Skeletal muscle tissue (tissue), 3 donors: ENCODE measurements at regions not wholly inside any gene's neighbourhood (a gene's known extent, or its start where the extent isn't known, plus 50 kb on each side); places are given as distances from the start of the nearest gene placed in this dataset.

Experiments used
- H3K27ac ChIP-seq: one replicate; pipeline ENCODE4 v1.7.0; 2013; ENCODE audit warnings: mild to moderate bottlenecking, low read depth, low read length, inconsistent platforms
- H3K27me3 ChIP-seq, 3 donors: one replicate each; pipeline ENCODE4 v1.7.0; 2013; ENCODE audit warnings: low read length in 3 of 3; ENCODE audit not compliant: control insufficient read depth in 3 of 3, insufficient read depth in 3 of 3
- H3K36me3 ChIP-seq, 3 donors: one replicate each; pipeline ENCODE4 v1.7.0; 2013; ENCODE audit warnings: low read length in 3 of 3; ENCODE audit not compliant: control insufficient read depth in 3 of 3, insufficient read depth in 3 of 3
- H3K4me1 ChIP-seq, 3 donors: one replicate each; pipeline ENCODE4 v1.7.0; 2013; ENCODE audit warnings: low read length in 3 of 3, mild to moderate bottlenecking in 3 of 3; ENCODE audit not compliant: control insufficient read depth in 3 of 3, insufficient read depth in 3 of 3
- H3K4me3 ChIP-seq, 3 donors: one replicate each; pipeline ENCODE4 v1.7.0; 2013; ENCODE audit warnings: low read length in 3 of 3
- H3K9ac ChIP-seq, 3 donors: one replicate each; pipeline ENCODE4 v1.7.0; 2013; ENCODE audit warnings: low read length in 3 of 3, mild to moderate bottlenecking in 3 of 3, moderate library complexity in 2 of 3, low read depth in 1 of 3
- H3K9me3 ChIP-seq, 3 donors: one replicate each; pipeline ENCODE4 v1.7.0; 2013; ENCODE audit warnings: low read length in 3 of 3; ENCODE audit not compliant: control insufficient read depth in 3 of 3
- donor health status: Osteomylitis.

DNA sequence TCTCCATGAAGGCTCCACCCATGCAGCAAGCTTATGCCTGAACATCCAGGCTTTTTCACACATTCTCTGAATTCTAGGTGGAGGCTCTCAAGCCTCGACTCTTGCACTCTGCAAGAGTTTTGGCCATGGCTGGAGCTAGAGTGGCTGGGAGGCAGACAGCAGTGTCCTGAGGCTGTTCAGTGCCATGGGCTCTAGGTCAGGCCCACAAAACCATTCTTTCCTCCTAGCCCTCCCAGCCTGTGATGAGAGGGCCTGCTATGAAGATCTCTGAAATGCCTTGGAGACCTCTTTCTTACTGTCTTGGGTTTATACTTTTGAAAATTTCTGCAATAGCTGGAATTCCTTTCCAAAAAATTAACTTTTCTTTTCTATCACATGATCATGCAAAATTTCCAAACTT is 210.7 kb downstream of the RND3 start:
- Histone ChIP-seq H3K9me3 (peaks cover 0 to 1% (median 0%) of the 10 kb centered on the region in 3 donors), H3K27me3 (no peaks in the 10 kb centered on the region), H3K4me1 (peaks cover 0 to 4% (median under 1%) of the 10 kb centered on the region in 3 donors), H3K4me3 (no peak overlapping the region), H3K9ac (no peak overlapping the region), H3K27ac (no peak overlapping the region), H3K36me3 (no peaks in the 10 kb centered on the region)

DNA sequence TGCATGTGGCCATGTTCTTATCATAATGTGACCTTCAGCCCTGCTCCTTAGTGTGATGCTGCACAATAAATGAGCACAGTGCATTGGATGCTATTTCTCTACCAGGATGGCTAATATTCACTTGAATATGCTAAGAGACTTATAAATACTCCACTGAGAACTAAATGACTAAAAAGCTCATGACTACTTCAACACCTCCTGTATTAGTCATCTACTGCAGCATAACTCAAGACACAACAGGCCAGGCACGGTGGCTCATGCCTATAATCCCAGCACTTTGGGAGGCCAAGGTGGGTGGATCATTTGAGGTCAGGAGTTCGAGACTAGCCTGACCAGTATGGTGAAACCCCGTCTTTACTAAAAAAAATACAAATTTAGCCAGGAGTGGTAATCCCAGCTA is 213.4 kb downstream of the RND3 start:
- no peaks in the 10 kb centered on the region for H3K36me3 ChIP-seq
- no peak overlapping the region for H3K9ac ChIP-seq
- no peak overlapping the region for H3K4me3 ChIP-seq
- H3K9me3 ChIP-seq = peaks cover 0 to 1% (median 0%) of the 10 kb centered on the region in 3 donors
- no peak overlapping the region for H3K27ac ChIP-seq
- no peaks in the 10 kb centered on the region for H3K4me1 ChIP-seq
- H3K27me3 ChIP-seq = no peaks in the 10 kb centered on the region

DNA sequence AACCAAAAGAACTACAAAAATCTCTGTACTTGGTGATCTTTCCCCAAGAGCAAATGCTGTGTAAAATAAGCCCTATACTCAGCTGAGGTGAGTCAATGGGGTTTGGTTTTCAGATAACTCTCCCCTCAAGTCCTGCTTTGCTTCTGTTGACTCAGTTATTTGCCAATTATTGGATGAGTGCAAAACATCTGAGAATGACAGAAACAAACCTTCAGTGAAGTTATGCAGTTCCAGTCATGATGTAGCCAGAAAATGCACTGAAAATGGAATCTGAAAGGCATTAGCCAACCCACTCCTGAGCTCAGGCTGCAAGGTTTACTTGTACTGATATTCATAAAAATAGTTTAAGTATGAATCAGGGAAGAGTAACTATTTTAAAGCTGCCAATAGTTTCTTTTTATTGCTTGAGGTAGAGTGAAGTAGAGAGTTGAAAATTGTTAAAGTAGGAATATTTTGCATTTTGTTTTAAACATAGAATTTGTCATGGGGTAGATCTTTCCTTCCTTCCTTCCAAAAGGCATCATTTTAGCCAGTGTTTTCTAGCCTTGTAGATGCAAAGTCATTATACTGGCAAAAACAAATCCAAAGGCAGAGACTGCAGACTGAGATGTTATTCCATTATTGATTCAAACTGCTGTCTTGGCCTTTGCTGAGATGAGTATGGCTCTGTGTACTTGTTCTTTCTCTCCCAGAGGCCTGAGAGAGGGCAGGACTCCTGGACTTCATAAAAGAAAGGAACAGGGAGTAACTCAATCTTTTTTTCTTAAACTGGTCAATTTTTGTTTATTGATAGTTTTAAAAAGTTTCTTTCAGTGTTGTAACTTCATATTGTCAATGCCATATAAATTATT is 215.3 kb downstream of the RND3 start:
- Histone ChIP-seq H3K4me1 (no peaks in the 10 kb centered on the region), H3K27ac (no peak overlapping the region), H3K27me3 (no peaks in the 10 kb centered on the region), H3K36me3 (no peaks in the 10 kb centered on the region), H3K9me3 (peaks cover 0 to 1% (median 0%) of the 10 kb centered on the region in 3 donors), H3K9ac (no peak overlapping the region), H3K4me3 (no peak overlapping the region)

DNA sequence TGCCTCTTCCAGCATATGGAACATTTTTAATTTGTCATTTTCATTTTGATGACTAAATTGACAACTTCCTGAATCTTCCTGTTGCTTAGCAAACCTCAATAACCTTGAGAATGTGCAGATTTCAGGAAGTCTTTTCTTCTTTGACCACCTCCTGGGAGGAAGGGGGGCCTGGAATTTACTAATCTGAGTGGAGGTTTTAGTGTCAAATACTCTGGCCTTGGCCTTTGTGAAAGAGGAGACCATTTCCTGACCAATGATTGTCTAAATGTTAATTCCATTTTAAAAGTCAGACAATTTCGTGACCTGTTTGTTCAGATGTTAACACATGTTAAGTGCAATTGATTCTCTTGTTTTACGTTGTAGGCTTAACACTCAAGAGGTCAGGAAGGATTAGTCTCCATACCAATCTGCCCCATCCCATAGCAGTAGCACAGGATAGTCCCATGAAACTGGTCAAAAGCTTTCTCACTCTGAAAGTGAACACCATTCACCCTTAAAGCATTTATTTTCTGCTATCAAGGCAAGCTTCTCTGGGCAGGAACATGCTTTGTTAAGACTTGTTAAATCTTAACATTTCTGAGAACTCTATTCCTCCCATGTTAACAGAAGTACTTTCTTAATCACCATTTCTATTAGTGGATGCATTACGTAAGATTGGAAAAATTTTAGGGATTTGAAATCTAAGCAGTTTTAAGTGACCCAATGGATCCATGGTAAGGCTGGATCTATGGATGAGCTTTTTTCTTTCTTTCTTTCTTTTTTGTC is 219.6 kb downstream of the RND3 start:
- H3K9me3 ChIP-seq = no peaks in the 10 kb centered on the region
- no peak overlapping the region for H3K9ac ChIP-seq
- H3K4me1 ChIP-seq = no peaks in the 10 kb centered on the region
- no peak overlapping the region for H3K4me3 ChIP-seq
- H3K27ac ChIP-seq = no peak overlapping the region
- H3K27me3 ChIP-seq = no peaks in the 10 kb centered on the region
- no peaks in the 10 kb centered on the region for H3K36me3 ChIP-seq

DNA sequence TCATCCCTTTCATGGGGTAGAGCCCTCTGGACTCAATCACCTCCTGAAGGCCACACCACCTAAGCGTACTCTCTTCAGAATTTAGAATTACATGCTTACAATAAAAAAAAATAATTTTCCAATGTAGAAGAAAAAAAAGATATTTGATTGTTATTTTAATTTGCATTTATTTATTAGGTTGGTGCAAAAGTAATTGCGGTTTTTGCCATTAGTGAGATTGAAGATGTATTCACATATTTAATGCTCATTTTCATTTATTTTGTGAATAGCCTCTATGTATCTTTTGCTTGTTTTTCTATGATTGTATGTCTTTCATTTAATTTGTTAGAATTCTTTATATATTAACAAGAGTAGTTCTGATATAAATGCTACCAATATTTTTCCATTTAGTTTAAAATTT is 220.5 kb downstream of the RND3 start:
- Histone ChIP-seq H3K4me1 (no peaks in the 10 kb centered on the region), H3K27ac (no peak overlapping the region), H3K9me3 (no peaks in the 10 kb centered on the region), H3K36me3 (no peaks in the 10 kb centered on the region), H3K9ac (no peak overlapping the region), H3K4me3 (no peak overlapping the region), H3K27me3 (no peaks in the 10 kb centered on the region)

DNA sequence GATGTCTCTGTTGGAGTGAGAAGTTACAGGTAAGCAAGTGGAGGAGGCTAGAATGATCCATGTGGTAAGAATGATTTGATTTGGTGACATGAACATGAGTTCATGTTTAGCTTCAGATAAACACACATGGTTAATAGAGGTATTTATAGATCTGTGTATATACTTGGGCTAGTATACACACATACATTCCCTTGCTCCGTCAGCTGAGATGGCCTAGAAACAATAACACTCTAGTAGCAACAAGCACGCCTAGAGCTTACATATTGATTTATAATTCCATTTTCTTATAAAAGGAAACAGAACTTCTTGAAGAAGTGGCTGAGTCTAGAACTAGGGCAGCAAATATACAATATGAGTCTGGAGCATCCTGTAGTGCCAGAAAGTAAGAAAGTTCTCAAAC is 223.0 kb downstream of the RND3 start:
- no peak overlapping the region for H3K4me3 ChIP-seq
- H3K9me3 ChIP-seq = no peaks in the 10 kb centered on the region

DNA sequence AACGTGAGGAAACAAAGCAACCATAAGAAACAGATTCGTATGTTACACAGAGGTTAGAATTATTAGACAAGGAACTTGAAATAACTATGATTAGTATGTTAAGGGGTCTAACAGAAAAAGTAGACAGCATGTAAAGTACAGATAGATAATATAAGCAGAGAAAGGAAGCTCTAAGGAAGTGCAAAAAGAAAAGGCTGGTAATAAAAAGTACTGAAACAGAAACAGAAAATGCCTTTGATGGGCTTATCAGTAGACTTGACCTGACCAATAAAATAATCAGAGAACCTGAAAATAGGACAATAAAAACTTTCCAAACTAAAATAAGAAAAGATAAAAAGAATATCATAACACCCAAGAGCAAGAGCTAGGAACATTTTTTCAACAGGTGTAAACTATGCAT is 225.8 kb downstream of the RND3 start:
- H3K27me3 ChIP-seq = no peaks in the 10 kb centered on the region
- H3K27ac ChIP-seq = no peak overlapping the region
- H3K9me3 ChIP-seq = no peaks in the 10 kb centered on the region
- no peaks in the 10 kb centered on the region for H3K4me1 ChIP-seq
- H3K9ac ChIP-seq = no peak overlapping the region
- H3K4me3 ChIP-seq = no peak overlapping the region
- H3K36me3 ChIP-seq = no peaks in the 10 kb centered on the region

More for the DNA sequence above, 223.0 kb downstream of the RND3 start:
- Histone ChIP-seq H3K9ac (no peak overlapping the region), H3K27me3 (no peaks in the 10 kb centered on the region), H3K36me3 (no peaks in the 10 kb centered on the region), H3K4me1 (no peaks in the 10 kb centered on the region), H3K27ac (no peak overlapping the region)

DNA sequence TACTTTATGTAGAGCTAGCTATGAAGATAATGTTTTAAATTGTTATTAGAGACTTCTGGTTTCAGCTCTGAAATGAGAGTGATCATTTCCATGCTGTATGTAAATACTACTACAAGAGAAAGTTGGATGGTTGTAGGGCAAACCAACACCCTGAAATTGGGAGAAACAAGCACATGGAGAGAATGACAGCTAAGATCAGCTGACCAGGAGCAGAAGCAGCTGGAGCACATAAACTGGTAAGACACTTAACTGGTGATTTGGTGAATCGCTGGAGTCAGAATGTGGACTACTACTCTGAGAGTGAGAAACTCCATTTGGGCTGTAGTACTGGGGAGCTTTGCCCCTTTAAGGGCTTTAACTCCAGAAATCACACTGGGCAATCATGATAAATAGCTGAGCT is 226.8 kb downstream of the RND3 start:
- no peaks in the 10 kb centered on the region for H3K9me3 ChIP-seq
- H3K27ac ChIP-seq = no peak overlapping the region
- H3K9ac ChIP-seq = no peak overlapping the region
- no peaks in the 10 kb centered on the region for H3K36me3 ChIP-seq
- no peaks in the 10 kb centered on the region for H3K4me1 ChIP-seq
- no peaks in the 10 kb centered on the region for H3K27me3 ChIP-seq
- H3K4me3 ChIP-seq = no peak overlapping the region

DNA sequence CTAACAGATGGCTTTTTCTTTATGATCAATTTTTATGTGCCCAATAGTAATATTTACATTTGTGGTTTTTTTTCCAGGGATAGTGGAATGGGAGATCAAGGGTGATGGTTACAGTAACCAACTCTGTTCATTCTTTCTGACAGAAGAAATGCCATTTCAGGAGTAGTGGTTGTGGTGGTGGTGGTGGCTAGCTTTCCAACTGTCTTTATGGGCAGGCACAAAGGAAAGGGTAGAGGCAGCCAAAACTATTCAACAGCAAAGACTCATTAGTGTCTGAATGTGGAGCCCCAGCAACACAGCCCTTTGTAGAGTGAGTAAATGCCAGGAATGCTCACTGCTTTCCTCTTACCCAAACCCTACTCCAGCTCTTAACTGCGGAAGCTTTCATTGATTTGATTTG is 227.7 kb downstream of the RND3 start:
- Histone ChIP-seq H3K27ac (no peak overlapping the region), H3K4me3 (no peak overlapping the region), H3K9ac (no peak overlapping the region), H3K4me1 (no peaks in the 10 kb centered on the region), H3K9me3 (no peaks in the 10 kb centered on the region), H3K27me3 (no peaks in the 10 kb centered on the region), H3K36me3 (no peaks in the 10 kb centered on the region)

DNA sequence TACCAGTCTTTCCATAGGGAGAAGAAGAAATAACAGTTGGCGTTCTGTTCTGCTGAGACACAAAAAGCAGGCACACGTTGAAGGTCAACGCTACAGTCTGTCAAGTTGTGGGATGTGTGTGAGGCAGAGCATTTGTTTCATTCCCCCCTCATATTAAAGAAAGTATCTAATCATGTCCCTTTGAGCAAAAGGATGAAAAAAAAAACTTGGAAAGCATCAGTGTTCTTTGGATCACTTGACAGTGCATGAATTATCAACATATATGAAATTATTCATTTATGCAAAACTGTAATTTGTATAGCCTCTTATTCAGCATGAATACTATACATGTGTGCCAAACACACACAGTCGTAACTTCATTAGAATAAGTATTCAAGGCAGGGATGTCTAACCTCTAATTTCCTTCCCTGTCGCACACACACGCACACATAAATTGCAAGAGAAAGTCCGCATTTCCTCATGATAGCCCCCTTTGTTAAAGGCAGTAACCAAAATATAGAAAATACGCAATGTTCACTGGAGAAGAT is 228.6 kb downstream of the RND3 start:
- Histone ChIP-seq H3K27me3 (no peaks in the 10 kb centered on the region), H3K4me1 (no peaks in the 10 kb centered on the region), H3K4me3 (no peak overlapping the region), H3K9me3 (no peaks in the 10 kb centered on the region), H3K36me3 (no peaks in the 10 kb centered on the region), H3K27ac (no peak overlapping the region), H3K9ac (no peak overlapping the region)
